ENCODE measurements at regions not wholly inside any gene's neighbourhood (a gene's known extent, or its start where the extent isn't known, plus 50 kb on each side); places are given as distances from the start of the nearest gene placed in this dataset.
"Not testable (repeated sequence)": the region's sequence is repeated elsewhere in the genome, so short reads cannot be mapped to it uniquely, and the experiment has no call there.

- Histone ChIP-seq H3K4me1 (ENCODE audit: control insufficient read depth, extremely low read depth, insufficient read depth, low read length) (no peaks in the 10 kb centered on the region), H3K9me3 (ENCODE audit: control insufficient read depth, low read depth, low read length) (no peaks in the 10 kb centered on the region), H3K9ac (ENCODE audit: control insufficient read depth, extremely low read depth, insufficient read depth, low read length) (no peak overlapping the region), H3K9me1 (ENCODE audit: control insufficient read depth, extremely low read depth, insufficient read depth, low read length) (no peaks in the 10 kb centered on the region), H3K27ac (ENCODE audit: control insufficient read depth, insufficient read depth, low read length) (no peak overlapping the region), H2AFZ (ENCODE audit: control insufficient read depth, low read length) (no peak overlapping the region), H3K36me3 (ENCODE audit: control insufficient read depth in 2 of 2, extremely low read depth in 1 of 2, insufficient read depth in 2 of 2, low read length in 2 of 2) (no peaks in the 10 kb centered on the region), H3K4me3 (ENCODE audit: control insufficient read depth in 2 of 3, extremely low read depth in 1 of 3, insufficient read depth in 2 of 3, low read depth in 1 of 3, low read length in 3 of 3) (no peak overlapping the region), H3K4me2 (ENCODE audit: control insufficient read depth, extremely low read depth, insufficient read depth, low read depth, low read length) (no peak overlapping the region), H3K79me2 (ENCODE audit: control insufficient read depth, insufficient read depth, low read length) (no peaks in the 10 kb centered on the region), H4K20me1 (ENCODE audit: control insufficient read depth, extremely low read depth, insufficient read depth, low read length) (no peaks in the 10 kb centered on the region), H3K27me3 (ENCODE audit: control insufficient read depth, extremely low read depth, insufficient read depth, low read length) (no peaks in the 10 kb centered on the region)
- TF ChIP-seq CTCF (optimal IDR thresholded peaks at IDR 0.05 in 1 of 3, IDR thresholded peaks at IDR 0.05 in 1 of 3, conservative IDR thresholded peaks at IDR 0.05 in 1 of 3; ENCODE audit: extremely low read depth in 1 of 3, insufficient read depth in 2 of 3, low read length in 3 of 3) (no peak), EZH2 (IDR thresholded peaks at IDR 0.05; ENCODE audit: low read length) (no peak)
- FAIRE-seq (no peak), DNase-seq (ENCODE audit: low read depth, low spot score) (no peak)
- dilution Hi-C loops (cut with MboI; ENCODE audit: extremely low pct_ligation_motif_present, low sequenced_read_pairs), result no loop called here
Measured at GRCh38 chrX:77014377-77015372, 432.5 kb upstream of the FGF16 start.

GRCh38 chrX:77017093-77017492, 430.1 kb upstream of the FGF16 start:
- H2AFZ ChIP-seq (ENCODE audit: control insufficient read depth, low read length), result no peak overlapping the region

GRCh38 chrX:77046180-77046810, 400.9 kb upstream of the FGF16 start:
- H3K36me3 ChIP-seq (ENCODE audit: control insufficient read depth in 2 of 2, extremely low read depth in 1 of 2, insufficient read depth in 2 of 2, low read length in 2 of 2); H3K27ac ChIP-seq (ENCODE audit: control insufficient read depth, insufficient read depth, low read length); H3K27me3 ChIP-seq (ENCODE audit: control insufficient read depth, extremely low read depth, insufficient read depth, low read length); H3K9me1 ChIP-seq (ENCODE audit: control insufficient read depth, extremely low read depth, insufficient read depth, low read length); H3K79me2 ChIP-seq (ENCODE audit: control insufficient read depth, insufficient read depth, low read length); H2AFZ ChIP-seq (ENCODE audit: control insufficient read depth, low read length); H3K9ac ChIP-seq (ENCODE audit: control insufficient read depth, extremely low read depth, insufficient read depth, low read length); H3K9me3 ChIP-seq (ENCODE audit: control insufficient read depth, low read depth, low read length); dilution Hi-C loops (cut with MboI; ENCODE audit: extremely low pct_ligation_motif_present, low sequenced_read_pairs); H3K4me2 ChIP-seq (ENCODE audit: control insufficient read depth, extremely low read depth, insufficient read depth, low read depth, low read length); H4K20me1 ChIP-seq (ENCODE audit: control insufficient read depth, extremely low read depth, insufficient read depth, low read length); DNase-seq (ENCODE audit: low read depth, low spot score); H3K4me1 ChIP-seq (ENCODE audit: control insufficient read depth, extremely low read depth, insufficient read depth, low read length); FAIRE-seq: not testable (repeated sequence)
- H3K4me3 ChIP-seq (ENCODE audit: control insufficient read depth in 2 of 3, extremely low read depth in 1 of 3, insufficient read depth in 2 of 3, low read depth in 1 of 3, low read length in 3 of 3), result peak overlapping the region in 1 of 3 experiments; percentile 8

More at GRCh38 chrX:77017093-77017492, 430.1 kb upstream of the FGF16 start:
- Histone ChIP-seq H3K4me3 (ENCODE audit: control insufficient read depth in 2 of 3, extremely low read depth in 1 of 3, insufficient read depth in 2 of 3, low read depth in 1 of 3, low read length in 3 of 3) (no peak overlapping the region), H3K9me3 (ENCODE audit: control insufficient read depth, low read depth, low read length) (no peaks in the 10 kb centered on the region), H3K27me3 (ENCODE audit: control insufficient read depth, extremely low read depth, insufficient read depth, low read length) (no peaks in the 10 kb centered on the region), H3K79me2 (ENCODE audit: control insufficient read depth, insufficient read depth, low read length) (no peaks in the 10 kb centered on the region), H4K20me1 (ENCODE audit: control insufficient read depth, extremely low read depth, insufficient read depth, low read length) (no peaks in the 10 kb centered on the region), H3K4me1 (ENCODE audit: control insufficient read depth, extremely low read depth, insufficient read depth, low read length) (no peaks in the 10 kb centered on the region), H3K9ac (ENCODE audit: control insufficient read depth, extremely low read depth, insufficient read depth, low read length) (no peak overlapping the region), H3K4me2 (ENCODE audit: control insufficient read depth, extremely low read depth, insufficient read depth, low read depth, low read length) (no peak overlapping the region), H3K27ac (ENCODE audit: control insufficient read depth, insufficient read depth, low read length) (no peak overlapping the region), H3K9me1 (ENCODE audit: control insufficient read depth, extremely low read depth, insufficient read depth, low read length) (no peaks in the 10 kb centered on the region), H3K36me3 (ENCODE audit: control insufficient read depth in 2 of 2, extremely low read depth in 1 of 2, insufficient read depth in 2 of 2, low read length in 2 of 2) (no peaks in the 10 kb centered on the region)
- no peak for TF ChIP-seq EZH2 (IDR thresholded peaks at IDR 0.05; ENCODE audit: low read length)
- no peak for TF ChIP-seq CTCF (optimal IDR thresholded peaks at IDR 0.05 in 1 of 3, IDR thresholded peaks at IDR 0.05 in 1 of 3, conservative IDR thresholded peaks at IDR 0.05 in 1 of 3; ENCODE audit: extremely low read depth in 1 of 3, insufficient read depth in 2 of 3, low read length in 3 of 3)
- FAIRE-seq (no peak), DNase-seq (ENCODE audit: low read depth, low spot score) (no peak)
- dilution Hi-C loops (cut with MboI; ENCODE audit: extremely low pct_ligation_motif_present, low sequenced_read_pairs), result no loop called here
